H1 (cell line): ENCODE measurements at regions not wholly inside any gene's neighbourhood (a gene's known extent, or its start where the extent isn't known, plus 50 kb on each side); places are given as distances from the start of the nearest gene placed in this dataset.

Source experiments
- ASH2L ChIP-seq: fragments of 200-600, 300-600 bp; sonication (generic); IDR thresholded peaks from one replicate; pipeline ENCODE4 v1.7.1; 2017; ENCODE audit warnings: low read length
- ATF3 ChIP-seq: IDR thresholded peaks from 2 replicates; pipeline ENCODE4 v1.6.1; 2011; ENCODE audit warnings: low read depth, mild to moderate bottlenecking, low read length; ENCODE audit not compliant: insufficient read depth
- CBX5 ChIP-seq: fragments of 300-800, 300-1000 bp; sonication (generic); IDR thresholded peaks from 2 replicates; pipeline ENCODE4 v1.7.1; 2016; ENCODE audit warnings: antibody characterized with exemption, low read length, low read depth
- CHD1 ChIP-seq: IDR thresholded peaks from 2 replicates; pipeline ENCODE4 v1.6.1; 2012; ENCODE audit warnings: low read depth, low read length, improper control_type of control experiment
- CHD7 ChIP-seq: fragments of 300-600 bp; sonication (generic); IDR thresholded peaks from 2 replicates; pipeline ENCODE4 v1.7.1; 2012; ENCODE audit warnings: low read length, moderate library complexity, mild to moderate bottlenecking, inconsistent platforms; ENCODE audit not compliant: insufficient replicate concordance
- POLR2A ChIP-seq, 2 experiments: IDR thresholded peaks; 1 replicate in 1 of 2; 2 replicates in 1 of 2; pipeline ENCODE4 v1.6.1; 2011; ENCODE audit warnings: low read depth in 2 of 2, low read length in 2 of 2, mild to moderate bottlenecking in 2 of 2; ENCODE audit errors: control extremely low read depth in 1 of 2

- TF ChIP-seq ATF3 (no peak), POLR2A (IDR thresholded peaks at IDR 0.05; ENCODE audit: control extremely low read depth in 1 of 2, low read depth in 2 of 2, low read length in 2 of 2) (no peak), CBX5 (no peak), ASH2L (no peak), CHD7 (no peak), CHD1 (no peak)
Observed at GRCh38 chr4:151894246-151894645, 133.4 kb upstream of the GATB start (continued).
